ENCODE measurements at regions not wholly inside any gene's neighbourhood (a gene's known extent, or its start where the extent isn't known, plus 50 kb on each side); places are given as distances from the start of the nearest gene placed in this dataset.
A peak's percentile ranks its signal among the peaks of the same experiment; 100 is the strongest.

DNA sequence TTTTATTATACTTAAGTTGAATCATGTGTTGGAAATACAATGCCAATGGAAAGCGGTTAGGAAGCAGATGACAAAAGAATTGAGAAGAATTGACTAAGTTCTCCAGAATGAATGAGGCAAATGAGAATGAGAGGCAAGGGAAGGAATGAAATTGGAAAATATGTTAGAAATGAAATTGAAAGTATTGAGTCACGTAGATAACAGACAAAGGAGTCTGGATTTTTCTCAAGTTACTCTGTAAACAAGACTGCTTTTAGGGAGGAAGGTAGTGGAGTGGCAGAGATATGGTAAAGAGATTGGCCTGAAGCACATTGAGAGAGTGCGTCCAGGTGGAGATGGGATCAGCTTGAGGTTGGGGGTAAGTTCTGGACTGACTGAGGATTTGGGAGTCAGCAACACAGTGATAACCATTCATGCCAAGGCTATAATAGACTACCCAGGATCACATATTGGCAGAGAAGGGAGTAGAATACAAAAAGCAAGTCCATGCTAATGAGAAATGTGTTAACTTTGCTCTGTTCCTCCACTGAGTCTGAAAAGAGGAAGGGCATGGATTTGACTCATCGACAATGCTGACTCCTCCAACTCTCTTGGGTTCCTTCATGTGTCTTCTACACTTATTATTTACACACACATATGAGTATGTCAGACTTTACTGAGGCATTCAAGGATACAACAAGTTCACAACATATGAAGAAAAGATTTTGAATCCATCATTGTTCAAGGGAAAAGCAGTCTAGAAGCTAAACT, 814.2 kb upstream of the ZNF608 start:
- Mint-ChIP-seq H3K4me3 (no peak overlapping the region), H3K27me3 (ENCODE audit: insufficient read depth) (no peaks in the 10 kb centered on the region), H3K9me3 (peaks cover 4% of the 10 kb centered on the region), H3K27ac (no peak overlapping the region), H3K4me1 (peaks cover 4% of the 10 kb centered on the region), H3K36me3 (ENCODE audit: low read depth) (no peaks in the 10 kb centered on the region)
- WGBS, 2 experiments (ENCODE audit: insufficient coverage in 1 of 2, insufficient read length in 1 of 2) = 92 to 93% methylated on average over 4 of the region's 4 CpGs
- H3K27ac ChIP-seq (ENCODE audit: low read depth, low read length) = no peak overlapping the region
- H3K9ac ChIP-seq (ENCODE audit: extremely low read depth, low read length, poor library complexity, severe bottlenecking) = no peak overlapping the region
- H3K27me3 ChIP-seq (ENCODE audit: control insufficient read depth, insufficient read depth, low read length, poor library complexity, severe bottlenecking) = no peaks in the 10 kb centered on the region
- no peaks in the 10 kb centered on the region for H3K9me3 ChIP-seq (ENCODE audit: control insufficient read depth, low read length)
- TF ChIP-seq, protein P1, sequence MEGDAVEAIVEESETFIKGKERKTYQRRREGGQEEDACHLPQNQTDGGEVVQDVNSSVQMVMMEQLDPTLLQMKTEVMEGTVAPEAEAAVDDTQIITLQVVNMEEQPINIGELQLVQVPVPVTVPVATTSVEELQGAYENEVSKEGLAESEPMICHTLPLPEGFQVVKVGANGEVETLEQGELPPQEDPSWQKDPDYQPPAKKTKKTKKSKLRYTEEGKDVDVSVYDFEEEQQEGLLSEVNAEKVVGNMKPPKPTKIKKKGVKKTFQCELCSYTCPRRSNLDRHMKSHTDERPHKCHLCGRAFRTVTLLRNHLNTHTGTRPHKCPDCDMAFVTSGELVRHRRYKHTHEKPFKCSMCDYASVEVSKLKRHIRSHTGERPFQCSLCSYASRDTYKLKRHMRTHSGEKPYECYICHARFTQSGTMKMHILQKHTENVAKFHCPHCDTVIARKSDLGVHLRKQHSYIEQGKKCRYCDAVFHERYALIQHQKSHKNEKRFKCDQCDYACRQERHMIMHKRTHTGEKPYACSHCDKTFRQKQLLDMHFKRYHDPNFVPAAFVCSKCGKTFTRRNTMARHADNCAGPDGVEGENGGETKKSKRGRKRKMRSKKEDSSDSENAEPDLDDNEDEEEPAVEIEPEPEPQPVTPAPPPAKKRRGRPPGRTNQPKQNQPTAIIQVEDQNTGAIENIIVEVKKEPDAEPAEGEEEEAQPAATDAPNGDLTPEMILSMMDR (conservative IDR thresholded peaks at IDR 0.05) = no peak
- no peaks in the 10 kb centered on the region for H3K36me3 ChIP-seq (ENCODE audit: control insufficient read depth, insufficient read depth, low read length)
- no peak overlapping the region for H3K4me3 ChIP-seq (ENCODE audit: low read length)
- H3K4me1 ChIP-seq (ENCODE audit: control insufficient read depth, insufficient read depth, low read length) = peaks cover 2% of the 10 kb centered on the region
- no peak for DNase-seq

- peaks cover 11% of the 10 kb centered on the region for H3K9me3 ChIP-seq (ENCODE audit: control insufficient read depth, low read length)
- H3K4me3 ChIP-seq (ENCODE audit: low read length) = no peak overlapping the region
- no peaks in the 10 kb centered on the region for H3K36me3 ChIP-seq (ENCODE audit: control insufficient read depth, insufficient read depth, low read length)
- Mint-ChIP-seq H3K4me3 (no peak overlapping the region), H3K4me1 (peaks cover 4% of the 10 kb centered on the region), H3K36me3 (ENCODE audit: low read depth) (peaks cover 2% of the 10 kb centered on the region), H3K9me3 (peaks cover 28% of the 10 kb centered on the region), H3K27me3 (ENCODE audit: insufficient read depth) (no peaks in the 10 kb centered on the region), H3K27ac (no peak overlapping the region)
- peaks cover 2% of the 10 kb centered on the region for H3K4me1 ChIP-seq (ENCODE audit: control insufficient read depth, insufficient read depth, low read length)
- WGBS, 2 experiments (ENCODE audit: insufficient coverage in 1 of 2, insufficient read length in 1 of 2) = 96 to 97% methylated on average over 5 of the region's 5 CpGs
- no peak overlapping the region for H3K27ac ChIP-seq (ENCODE audit: low read depth, low read length)
- H3K9ac ChIP-seq (ENCODE audit: extremely low read depth, low read length, poor library complexity, severe bottlenecking) = no peak overlapping the region
- TF ChIP-seq, protein P1 (conservative IDR thresholded peaks at IDR 0.05) = no peak
- DNase-seq = no peak
- H3K27me3 ChIP-seq (ENCODE audit: control insufficient read depth, insufficient read depth, low read length, poor library complexity, severe bottlenecking) = no peaks in the 10 kb centered on the region
Observed at GRCh38 chr5:125564317-125564975, 818.0 kb upstream of the ZNF608 start.

DNA sequence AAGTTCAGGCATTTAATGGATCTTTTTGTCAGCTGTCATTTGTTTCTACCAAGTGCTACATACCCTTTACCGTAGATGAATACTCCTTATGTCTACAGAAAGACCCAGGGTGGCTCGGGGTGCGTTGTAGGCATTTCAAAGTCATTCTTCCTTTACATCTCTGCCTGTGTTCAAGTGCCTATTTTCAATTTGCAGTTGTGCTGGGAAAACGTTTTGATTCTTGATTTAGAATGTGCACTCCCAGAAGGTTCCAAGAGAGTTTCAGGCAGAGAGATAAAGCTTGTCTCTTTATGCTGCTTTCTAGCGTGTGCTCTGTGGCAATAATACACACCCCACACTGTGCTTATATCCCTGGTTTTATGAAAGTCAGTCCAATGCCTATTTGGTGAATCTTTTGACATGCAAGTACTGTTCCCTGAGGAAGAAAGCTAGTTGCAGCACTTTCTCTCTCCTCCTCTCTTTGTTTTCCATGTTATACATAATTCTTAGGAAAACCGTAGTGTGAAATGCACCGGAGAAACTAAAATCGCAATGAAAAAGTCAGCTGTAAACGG, 828.1 kb upstream of the ZNF608 start:
- Mint-ChIP-seq H3K27ac (no peak overlapping the region), H3K4me1 (peaks cover 24% of the 10 kb centered on the region), H3K9me3 (peaks cover 16% of the 10 kb centered on the region), H3K36me3 (ENCODE audit: low read depth) (peaks cover 3% of the 10 kb centered on the region), H3K27me3 (ENCODE audit: insufficient read depth) (no peaks in the 10 kb centered on the region), H3K4me3 (no peak overlapping the region)
- Histone ChIP-seq H3K9me3 (ENCODE audit: control insufficient read depth, low read length) (no peaks in the 10 kb centered on the region), H3K36me3 (ENCODE audit: control insufficient read depth, insufficient read depth, low read length) (no peaks in the 10 kb centered on the region), H3K27me3 (ENCODE audit: control insufficient read depth, insufficient read depth, low read length, poor library complexity, severe bottlenecking) (no peaks in the 10 kb centered on the region), H3K9ac (ENCODE audit: extremely low read depth, low read length, poor library complexity, severe bottlenecking) (no peak overlapping the region), H3K4me3 (ENCODE audit: low read length) (no peak overlapping the region), H3K4me1 (ENCODE audit: control insufficient read depth, insufficient read depth, low read length) (no peaks in the 10 kb centered on the region), H3K27ac (ENCODE audit: low read depth, low read length) (peak overlapping the region; percentile 52)
- TF ChIP-seq, protein P1 (conservative IDR thresholded peaks at IDR 0.05) = no peak
- no peak for DNase-seq
- WGBS, 2 experiments (ENCODE audit: insufficient coverage in 1 of 2, insufficient read length in 1 of 2) = 80 to 83% methylated on average over 8 to 9 of the region's 9 CpGs
